Omental fat pad (tissue), 3 donors: ENCODE measurements at regions not wholly inside any gene's neighbourhood (a gene's known extent, or its start where the extent isn't known, plus 50 kb on each side); places are given as distances from the start of the nearest gene placed in this dataset.

Experiments used
- ATAC-seq: fragments of 150-250 bp; one replicate; pipeline ENCODE4 v1.9.1; 2016; ENCODE audit warnings: mild to moderate bottlenecking, moderate library complexity; ENCODE audit not compliant: low FRiP score
- DNase-seq: peaks from one replicate; pipeline ENCODE4 v3.0.0-alpha.2; 2019; ENCODE audit warnings: low spot score
- CTCF ChIP-seq, 3 donors: fragments of 450-650 bp; IDR thresholded peaks; one replicate each; pipeline ENCODE4 v1.5.1; 2016 to 2017; ENCODE audit warnings: antibody characterized with exemption in 3 of 3, mild to moderate bottlenecking in 3 of 3, moderate library complexity in 2 of 3

GRCh38 chr7:155153676-155154075 lies 83.6 kb downstream of the HTR5A start:
- ATAC-seq (no peak), DNase-seq (no peak)
- no peak for TF ChIP-seq CTCF (IDR thresholded peaks at IDR 0.05)

- ATAC-seq = no peak
- no peak for DNase-seq
- no peak for TF ChIP-seq CTCF (IDR thresholded peaks at IDR 0.05)
Measured at GRCh38 chr7:155154586-155154985, 84.5 kb downstream of the HTR5A start.

- ATAC-seq (no peak), DNase-seq (no peak)
- no peak for TF ChIP-seq CTCF (IDR thresholded peaks at IDR 0.05)
Measured at GRCh38 chr7:155161690-155162089, 91.6 kb downstream of the HTR5A start.

GRCh38 chr7:155162422-155162821 lies 92.3 kb downstream of the HTR5A start:
- ATAC-seq = no peak
- no peak for DNase-seq
- TF ChIP-seq CTCF (IDR thresholded peaks at IDR 0.05) = no peak

- ATAC-seq (no peak), DNase-seq (no peak)
- no peak for TF ChIP-seq CTCF (IDR thresholded peaks at IDR 0.05)
Measured at GRCh38 chr7:155163696-155164095, 93.6 kb downstream of the HTR5A start.

GRCh38 chr7:155164316-155164715 lies 94.2 kb downstream of the HTR5A start:
- DNase-seq (no peak), ATAC-seq (no peak)
- TF ChIP-seq CTCF (IDR thresholded peaks at IDR 0.05) = no peak

- TF ChIP-seq CTCF (IDR thresholded peaks at IDR 0.05) = no peak
- ATAC-seq (no peak), DNase-seq (no peak)
Measured at GRCh38 chr7:155166108-155166507, 96.0 kb downstream of the HTR5A start.
